Fibroblast of skin of right biceps (primary cell): ENCODE measurements at regions not wholly inside any gene's neighbourhood (a gene's known extent, or its start where the extent isn't known, plus 50 kb on each side); places are given as distances from the start of the nearest gene placed in this dataset.

Source experiments
- DNase-seq: peaks from one replicate; pipeline ENCODE4 v3.0.0-alpha.2; 2013

DNA sequence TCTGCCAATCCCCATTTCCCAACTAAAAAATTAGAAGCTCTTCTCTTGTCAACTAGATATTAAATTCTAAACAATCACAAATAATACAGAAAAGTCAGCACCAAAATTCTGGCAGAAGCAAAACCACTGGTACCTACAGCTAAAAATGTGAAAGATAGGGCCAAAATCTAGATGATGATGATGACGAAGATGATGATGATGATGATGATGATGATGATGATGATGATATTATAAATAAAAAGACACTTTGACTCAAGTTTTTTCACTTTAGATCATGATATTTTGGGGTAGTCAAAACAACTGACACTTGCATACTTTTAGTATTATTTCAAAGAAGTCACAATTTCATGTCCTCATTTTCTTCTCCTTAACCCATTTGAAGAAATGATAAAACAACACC, 470.1 kb upstream of the NR2F2 start:
- DNase-seq: no peak

DNA sequence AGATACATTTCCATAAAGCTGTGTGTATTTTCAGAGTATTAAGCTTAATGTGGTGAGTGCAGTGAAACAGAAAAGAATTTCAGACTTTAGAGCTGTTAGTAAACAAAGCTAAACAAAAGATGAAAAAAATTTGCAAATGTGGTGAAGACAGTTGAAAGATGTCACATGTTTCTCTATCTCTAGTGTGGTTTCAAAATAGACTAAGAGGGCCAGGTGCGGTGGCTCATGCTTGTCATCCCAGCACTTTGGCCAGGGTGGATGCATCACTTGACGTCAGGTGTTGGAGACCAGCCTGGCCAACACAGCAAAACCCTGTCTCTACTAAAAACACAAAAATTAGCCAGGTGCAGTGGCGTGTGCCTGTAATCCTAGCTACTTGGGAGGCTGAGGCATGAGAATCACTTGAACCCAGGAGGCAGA, 466.0 kb upstream of the NR2F2 start:
- no peak for DNase-seq

DNA sequence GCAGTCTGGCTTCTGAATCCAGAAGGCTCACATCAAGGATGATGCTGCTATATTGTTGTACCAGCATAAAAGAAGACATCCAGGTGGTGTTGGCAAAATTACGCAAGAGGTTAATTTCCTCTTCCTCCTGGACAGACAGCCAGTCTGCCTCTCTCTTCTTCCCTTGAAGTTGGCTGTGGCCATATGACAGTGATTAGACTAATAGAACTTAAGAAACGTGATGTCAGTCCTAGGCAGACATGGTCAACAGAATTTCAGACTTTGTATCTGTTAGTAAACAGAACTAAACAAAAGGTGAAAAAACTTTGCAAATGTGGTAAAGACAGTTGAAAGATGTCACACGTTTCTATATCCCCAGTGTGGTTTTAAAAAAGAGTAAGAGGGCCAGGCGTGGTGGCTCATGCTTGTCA, 465.2 kb upstream of the NR2F2 start:
- no peak for DNase-seq

DNA sequence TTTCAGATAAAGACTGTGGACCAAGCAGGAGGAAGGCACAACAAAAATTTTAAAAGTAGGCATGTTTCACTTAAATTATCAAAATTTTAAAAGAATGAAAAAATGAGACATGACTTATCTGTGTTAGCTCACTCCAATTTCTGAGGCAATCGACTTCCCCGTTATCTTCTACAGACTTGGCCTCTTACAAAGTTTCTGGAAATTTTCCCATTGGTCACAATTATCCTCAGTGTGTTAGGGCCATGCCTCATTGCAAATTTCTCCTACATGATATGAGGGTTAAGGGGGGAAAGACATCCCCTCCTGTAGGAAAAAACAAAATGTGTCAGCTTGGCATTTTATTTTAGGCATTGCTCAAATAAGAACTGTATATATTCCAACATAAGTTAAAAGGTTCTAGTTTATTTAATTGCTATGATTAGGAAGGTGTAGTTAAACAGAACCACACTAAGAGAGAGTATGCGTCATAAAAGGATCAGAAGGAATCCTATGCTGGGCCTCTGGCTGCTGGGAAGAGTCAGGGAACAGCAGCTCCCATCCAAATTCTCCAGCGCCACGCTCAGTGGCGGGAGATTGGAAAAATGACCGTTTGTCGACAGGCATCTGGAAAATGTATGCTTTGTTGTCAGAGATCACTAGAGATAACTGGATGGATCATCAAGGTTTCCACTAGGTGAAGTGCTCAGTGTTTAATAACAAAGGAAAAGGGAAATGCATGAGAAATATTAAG, 463.6 kb upstream of the NR2F2 start:
- DNase-seq: peak; percentile 16

DNA sequence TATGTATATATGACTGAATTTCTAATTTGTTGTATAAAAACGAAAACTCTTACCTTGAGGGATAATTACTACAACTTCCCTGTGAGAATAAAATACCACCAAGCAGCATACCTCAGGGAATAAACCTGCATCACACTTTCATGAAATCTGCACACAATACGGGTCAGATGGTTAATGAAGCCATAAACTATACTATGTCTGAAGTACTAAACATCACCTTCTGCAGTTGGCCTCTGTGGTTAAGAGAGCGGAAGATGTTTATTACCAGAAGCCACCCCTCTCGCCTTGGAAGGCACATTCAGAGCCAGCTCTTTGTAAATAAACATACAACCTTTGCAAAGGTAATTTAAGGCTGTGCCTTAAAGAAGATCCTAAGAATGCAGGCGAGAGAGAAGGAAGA, 462.1 kb upstream of the NR2F2 start:
- DNase-seq: no peak

- no peak for DNase-seq
Observed at GRCh38 chr15:95868970-95869369, 461.5 kb upstream of the NR2F2 start.

GRCh38 chr15:95869920-95870319, 460.6 kb upstream of the NR2F2 start:
- DNase-seq: no peak

GRCh38 chr15:95872366-95872771, 458.1 kb upstream of the NR2F2 start:
- peak; percentile 80 for DNase-seq

- no peak for DNase-seq
Observed at GRCh38 chr15:95874637-95875036, 455.9 kb upstream of the NR2F2 start.

DNA sequence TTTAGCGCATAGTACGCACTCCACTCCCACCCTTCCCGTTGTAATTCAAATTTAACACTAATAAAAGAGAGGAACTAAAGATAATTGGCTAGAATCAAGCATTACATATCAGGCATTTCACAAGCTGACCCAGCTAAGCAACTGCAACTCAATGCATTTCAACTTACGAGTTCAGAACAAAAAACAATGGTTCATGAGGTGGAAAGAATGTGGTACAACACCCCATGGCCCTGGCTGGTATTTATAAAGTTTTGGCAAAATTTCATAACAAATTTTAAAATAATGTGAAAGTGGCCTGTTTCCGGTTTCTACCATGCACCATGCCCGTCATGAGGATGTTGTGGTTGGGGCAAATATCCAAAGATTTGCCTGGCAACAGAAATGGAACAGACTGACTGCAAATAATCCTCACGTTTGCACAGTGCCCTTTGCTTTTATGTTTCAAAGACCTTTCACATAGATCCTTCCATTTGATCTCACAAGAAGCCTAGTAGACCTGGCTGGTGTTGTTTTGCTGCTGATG, 455.3 kb upstream of the NR2F2 start:
- DNase-seq: peak; percentile 47

DNA sequence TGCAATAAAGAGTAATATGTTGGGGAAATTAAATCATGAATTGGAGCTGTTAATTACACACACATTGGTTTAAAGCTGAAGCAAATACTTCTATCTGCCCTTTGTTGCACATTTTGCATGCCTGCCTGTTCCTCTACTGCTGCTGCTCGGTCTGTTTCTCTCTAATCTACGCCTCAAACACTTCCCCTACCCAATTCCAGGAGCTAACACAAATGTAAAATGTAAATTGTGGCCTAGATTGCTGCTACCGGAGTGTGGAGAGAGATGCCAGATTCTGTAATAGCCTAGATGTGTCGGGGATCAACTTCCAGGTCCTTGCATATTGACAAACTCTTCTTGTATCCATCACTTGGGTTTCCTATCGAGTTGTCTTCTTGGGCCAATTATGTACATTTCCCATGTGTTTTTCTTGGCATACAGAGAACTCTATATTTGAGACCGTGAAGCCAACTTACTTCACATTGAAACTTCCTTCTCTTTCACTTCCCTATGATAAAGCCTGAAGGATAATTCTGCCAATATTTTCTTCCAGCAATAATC, 450.4 kb upstream of the NR2F2 start:
- DNase-seq: no peak

DNA sequence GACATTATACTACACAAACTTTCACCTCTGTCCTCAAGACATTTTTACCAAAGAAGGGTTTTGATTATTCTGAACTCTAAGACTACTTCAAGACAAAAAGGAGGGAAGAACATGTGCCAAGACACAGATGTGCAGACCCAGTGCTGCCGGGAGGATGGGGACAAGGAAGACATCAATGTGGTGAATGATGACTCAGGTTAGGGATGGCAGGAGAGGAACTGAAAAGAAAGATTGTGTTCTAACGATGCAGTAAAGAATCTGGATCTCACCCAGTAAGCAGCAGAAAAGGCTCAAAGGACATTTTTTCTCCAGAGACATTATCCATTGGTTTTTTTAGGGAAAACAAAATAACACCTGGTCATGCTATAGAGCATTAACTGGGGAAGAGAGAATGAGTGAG, 449.9 kb upstream of the NR2F2 start:
- peak; percentile 31 for DNase-seq

DNA sequence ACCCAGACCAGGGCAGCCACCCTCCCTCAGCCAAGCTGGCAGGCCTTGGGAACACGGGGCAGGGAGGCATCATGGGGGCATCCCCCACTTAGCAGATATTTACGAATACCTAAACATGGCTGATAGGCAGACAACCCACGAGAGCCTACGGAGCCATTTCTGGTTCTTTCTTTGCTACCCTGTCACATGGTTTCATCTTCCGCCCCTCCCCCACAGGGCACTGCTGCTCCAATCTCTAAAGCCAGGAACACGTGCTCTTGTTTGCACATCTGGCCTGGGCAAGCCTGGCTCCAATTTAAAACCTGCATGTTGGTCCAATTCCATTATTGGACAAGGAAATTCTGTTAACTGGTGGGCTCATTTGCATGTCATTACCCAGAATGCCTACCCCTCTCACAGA, 447.4 kb upstream of the NR2F2 start:
- no peak for DNase-seq

DNA sequence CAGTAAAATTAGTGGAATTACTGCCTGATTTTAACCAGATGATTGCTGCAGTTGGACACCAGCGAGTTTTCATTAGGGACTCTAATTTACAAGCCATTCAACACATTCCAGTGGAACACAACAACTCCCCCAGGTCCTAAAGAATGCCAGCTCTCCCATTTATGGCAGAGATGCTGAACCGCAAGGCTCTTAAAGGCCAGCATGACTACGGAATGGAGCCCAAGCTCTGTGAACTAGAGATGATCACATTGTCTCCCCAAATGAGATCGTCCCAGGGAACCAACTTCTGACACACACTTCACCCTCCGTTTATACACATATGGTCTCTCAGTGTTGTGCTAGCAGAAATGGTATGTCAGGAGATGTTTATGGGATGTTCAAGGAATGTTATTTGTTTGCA, 446.2 kb upstream of the NR2F2 start:
- DNase-seq: peak; percentile 83

- DNase-seq: peak; percentile 52
Observed at GRCh38 chr15:95887666-95888390, 442.7 kb upstream of the NR2F2 start.

DNA sequence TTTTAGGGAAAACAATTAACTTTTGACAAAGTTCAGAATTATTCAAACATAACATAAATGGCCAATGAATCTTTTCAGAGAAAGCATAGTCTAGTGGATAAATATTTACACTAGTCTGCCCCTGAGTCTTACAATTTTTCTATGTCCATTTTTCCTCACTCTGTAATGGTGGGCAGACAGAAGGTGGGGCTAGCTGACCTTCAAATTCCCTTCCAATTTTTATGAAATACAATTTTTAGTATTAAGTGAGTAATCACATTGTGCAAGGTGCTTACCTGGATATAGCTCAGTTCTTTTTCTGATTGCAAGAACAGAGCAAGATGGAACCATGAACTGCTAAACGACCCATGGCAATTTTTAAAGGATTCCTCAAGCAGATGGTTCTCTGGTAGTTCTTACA, 441.7 kb upstream of the NR2F2 start:
- DNase-seq: no peak

DNA sequence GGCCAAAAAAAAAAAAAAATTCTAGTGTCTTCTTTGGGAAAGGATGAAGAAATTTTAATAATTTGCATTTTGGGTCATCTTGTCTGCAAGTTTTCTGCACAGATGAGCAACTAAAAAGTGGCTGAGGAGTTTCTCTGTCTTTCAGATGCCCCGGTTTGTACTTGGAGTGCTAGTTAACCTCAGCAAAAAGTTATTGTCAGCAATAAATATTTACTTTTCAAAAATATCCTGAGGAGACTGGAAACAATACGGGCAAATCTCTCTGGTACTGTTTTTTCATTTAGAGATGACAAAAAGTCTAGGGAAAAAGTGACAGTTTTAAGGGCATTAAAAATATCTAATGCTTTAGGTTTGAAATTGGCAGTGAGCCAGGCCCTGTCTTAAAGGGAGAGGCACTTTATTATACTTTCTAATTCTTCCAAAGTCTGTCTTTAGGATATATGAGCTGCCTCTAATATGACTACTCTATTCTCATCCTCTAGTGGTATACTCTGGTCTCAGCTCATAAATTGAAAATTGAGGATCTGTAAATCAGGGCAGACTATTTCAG, 436.0 kb upstream of the NR2F2 start:
- DNase-seq: no peak

- DNase-seq: no peak
Observed at GRCh38 chr15:95895508-95895907, 435.0 kb upstream of the NR2F2 start.

GRCh38 chr15:95897651-95898050, 432.8 kb upstream of the NR2F2 start:
- DNase-seq: no peak

- no peak for DNase-seq
Observed at GRCh38 chr15:95898761-95899160, 431.7 kb upstream of the NR2F2 start.

DNA sequence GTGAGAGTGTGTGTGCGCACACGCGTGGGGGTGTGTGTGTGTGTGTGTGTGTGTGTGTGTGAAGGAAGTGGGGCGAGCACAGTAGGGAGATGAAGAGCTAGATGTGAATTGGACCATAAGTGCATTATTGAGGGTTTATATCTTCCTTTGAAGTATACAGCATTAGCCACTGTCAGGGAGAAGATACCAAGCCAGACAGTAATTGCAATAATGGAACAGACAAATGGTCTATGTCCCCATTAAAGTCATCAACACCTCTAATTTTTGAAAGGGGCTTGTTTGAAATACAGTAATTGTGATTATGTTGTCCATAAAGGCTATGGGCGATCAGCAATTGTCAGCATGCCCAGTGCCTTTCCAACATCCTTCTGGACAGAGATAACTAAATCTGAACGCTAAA, 429.2 kb upstream of the NR2F2 start:
- DNase-seq: no peak

GRCh38 chr15:95902606-95903005, 427.9 kb upstream of the NR2F2 start:
- no peak for DNase-seq

GRCh38 chr15:95903352-95903751, 427.1 kb upstream of the NR2F2 start:
- DNase-seq: no peak
